HCT116 (cell line): ENCODE measurements at regions not wholly inside any gene's neighbourhood (a gene's known extent, or its start where the extent isn't known, plus 50 kb on each side); places are given as distances from the start of the nearest gene placed in this dataset.

Experiments used
- ATAC-seq: fragments of 200-7000 bp; cut with Tn5 transposase; 2 replicates; pipeline ENCODE4 v1.9.1; 2020; ENCODE audit warnings: mild to moderate bottlenecking, moderate library complexity
- BruUV-seq: library from RNA; stranded (reverse); fragments of 400-500 nt; replicated peaks from 2 replicates; lab custom pipeline; 2021; lab: Mats Ljungman, UMichigan
- CTCF ChIA-PET: fragments of 300-600 bp; sonication (Branson Sonifier 250); formaldehyde crosslinking; loops from one replicate; lab custom pipeline; 2021; ENCODE audit warnings: antibody characterized with exemption; lab: Charles Lee
- POLR2A ChIA-PET: fragments of 300-600, 350-600 bp; sonication (Branson Sonifier 250); formaldehyde crosslinking; loops from one replicate; lab custom pipeline; 2021; ENCODE audit warnings: antibody characterized with exemption; lab: Charles Lee
- RAD21 ChIA-PET, 2 experiments: fragments of 300-600 bp; sonication (Branson Sonifier 250); formaldehyde crosslinking; loops; one replicate each; lab custom pipeline; 2023; ENCODE audit warnings: low total read pairs in 2 of 2; ENCODE audit not compliant: uncharacterized antibody in 2 of 2, unreplicated experiment in 2 of 2, low non-redundant PET in 1 of 2; lab: Charles Lee
- DNase-seq: peaks from one replicate; pipeline ENCODE4 v3.0.0-alpha.2; 2010; ENCODE audit warnings: low read depth, low spot score
- H2AFZ ChIP-seq: fragments of 200-600 bp; shearing (Covaris generic), sonication (generic); 2 replicates; pipeline ENCODE4 v1.6.1; 2017; ENCODE audit warnings: low read depth, mixed run types, mixed read lengths, antibody characterized with exemption, low read length; ENCODE audit not compliant: poor library complexity, severe bottlenecking
- H3K27ac ChIP-seq: 2 replicates; pipeline ENCODE4 v1.5.1; 2012; ENCODE audit warnings: low read depth, low read length
- H3K27me3 ChIP-seq: fragments of 200-600 bp; sonication (generic); 2 replicates; pipeline ENCODE4 v1.6.1; 2016; ENCODE audit warnings: mixed run types, low read length, mixed read lengths; ENCODE audit not compliant: insufficient read depth
- H3K36me3 ChIP-seq, 2 experiments: fragments of 200-500 bp in 1 of 2; fragments of 200-600 bp in 1 of 2; sonication (Bioruptor generic) in 1 of 2; sonication (generic) in 1 of 2; 2 replicates each; pipeline versions ENCODE4 v1.5.1 to v1.6.1; 2014 to 2016; ENCODE audit warnings: low read length in 2 of 2, inconsistent platforms in 1 of 2, mixed read lengths in 1 of 2, mixed run types in 1 of 2; ENCODE audit not compliant: insufficient read depth in 2 of 2, control insufficient read depth in 1 of 2
- H3K4me1 ChIP-seq, 2 experiments: fragments of 200-600 bp in 1 of 2; sonication (generic) in 1 of 2; 2 replicates each; pipeline versions ENCODE4 v1.5.1 to v1.6.1; 2012 to 2017; ENCODE audit warnings: low read length in 2 of 2, inconsistent platforms in 1 of 2, mild to moderate bottlenecking in 1 of 2, mixed read lengths in 1 of 2, mixed run types in 1 of 2, moderate library complexity in 1 of 2; ENCODE audit not compliant: insufficient read depth in 2 of 2, control insufficient read depth in 1 of 2
- H3K4me2 ChIP-seq: fragments of 200-600 bp; sonication (generic); 2 replicates; pipeline ENCODE4 v1.6.1; 2017; ENCODE audit warnings: mixed run types, low read length, mixed read lengths
- H3K4me3 ChIP-seq, 2 experiments: fragments of 200-600 bp in 1 of 2; sonication (generic) in 1 of 2; replicated peaks in 1 of 2; 2 replicates each; pipeline ENCODE4 v1.5.1; 2011 to 2016; ENCODE audit warnings: low read length in 2 of 2, control low read depth in 1 of 2, low read depth in 1 of 2, mild to moderate bottlenecking in 1 of 2, mixed read lengths in 1 of 2, mixed run types in 1 of 2
- H3K79me2 ChIP-seq: fragments of 200-600 bp; sonication (generic); 2 replicates; pipeline ENCODE4 v1.6.1; 2017; ENCODE audit warnings: mild to moderate bottlenecking, mixed run types, low read length, moderate library complexity, mixed read lengths; ENCODE audit not compliant: insufficient read depth
- H3K9ac ChIP-seq: fragments of 200-600 bp; sonication (generic); 2 replicates; pipeline ENCODE4 v1.6.1; 2016; ENCODE audit warnings: low read length, mixed read lengths
- H3K9me2 ChIP-seq: fragments of 200-600 bp; sonication (generic), shearing (Covaris generic); 2 replicates; pipeline ENCODE4 v1.6.1; 2017; ENCODE audit warnings: mixed run types, mild to moderate bottlenecking, moderate library complexity; ENCODE audit not compliant: insufficient read depth
- H3K9me3 ChIP-seq, 2 experiments: fragments of 200-500 bp in 1 of 2; fragments of 200-600 bp in 1 of 2; sonication (Bioruptor generic) in 1 of 2; sonication (generic) in 1 of 2; 2 replicates each; pipeline ENCODE4 v1.6.1; 2014 to 2017; ENCODE audit warnings: low read length in 2 of 2, mixed read lengths in 2 of 2, inconsistent platforms in 1 of 2, low read depth in 1 of 2, mild to moderate bottlenecking in 1 of 2, mixed run types in 1 of 2, moderate library complexity in 1 of 2; ENCODE audit not compliant: control insufficient read depth in 1 of 2, insufficient read depth in 1 of 2
- H4K20me1 ChIP-seq: fragments of 200-600 bp; sonication (generic), shearing (Covaris generic); 2 replicates; pipeline ENCODE4 v1.6.1; 2017; ENCODE audit warnings: mixed run types, mild to moderate bottlenecking, moderate library complexity; ENCODE audit not compliant: insufficient read depth
- CEBPB ChIP-seq: IDR thresholded peaks from 2 replicates; pipeline ENCODE4 v1.6.1; 2012; ENCODE audit warnings: low read depth
- EGR1 ChIP-seq: IDR thresholded peaks from 2 replicates; pipeline ENCODE4 v1.6.1; 2012; ENCODE audit warnings: low read depth
- EZH2phosphoT487 ChIP-seq: fragments of 200-600 bp; IDR thresholded peaks from 2 replicates; pipeline ENCODE4 v1.6.1; 2018; ENCODE audit warnings: antibody characterized with exemption, borderline replicate concordance
- FOSL1 ChIP-seq: IDR thresholded peaks from 2 replicates; pipeline ENCODE4 v1.6.1; 2012; ENCODE audit warnings: low read depth
- POLR2A ChIP-seq: IDR thresholded peaks from 2 replicates; pipeline ENCODE4 v1.7.0; 2011; ENCODE audit warnings: borderline replicate concordance; ENCODE audit not compliant: insufficient read depth, insufficient read length; ENCODE audit errors: extremely low read depth
- RAD21 ChIP-seq: IDR thresholded peaks from 2 replicates; pipeline ENCODE4 v1.6.1; 2012; ENCODE audit warnings: low read depth, mild to moderate bottlenecking
- SIN3A ChIP-seq: IDR thresholded peaks from 2 replicates; pipeline ENCODE4 v1.6.1; 2012; ENCODE audit warnings: low read depth
- SP1 ChIP-seq: IDR thresholded peaks from 2 replicates; pipeline ENCODE4 v1.6.1; 2012; ENCODE audit warnings: low read depth
- SRF ChIP-seq: IDR thresholded peaks from 2 replicates; pipeline ENCODE4 v1.6.1; 2012; ENCODE audit warnings: low read depth
- ZFX ChIP-seq: fragments of 450-650 bp; IDR thresholded peaks from 2 replicates; pipeline ENCODE4 v1.6.1; 2017
- intact Hi-C: fragments of 100-400 bp; cut with micrococcal nuclease; formaldehyde crosslinking; loops from 2 replicates; pipeline ENCODE4 v1.10.0; 2022
- TF ChIP-seq, protein P1 (sequence below): IDR thresholded peaks from 2 replicates; pipeline ENCODE4 v1.6.1; 2012

- H3K4me1 ChIP-seq: no peaks in the 10 kb centered on the region
- BruUV-seq: no TSS peak
- no peak for TF ChIP-seq EZH2phosphoT487
- TF ChIP-seq SIN3A: no peak
- TF ChIP-seq, protein P1, sequence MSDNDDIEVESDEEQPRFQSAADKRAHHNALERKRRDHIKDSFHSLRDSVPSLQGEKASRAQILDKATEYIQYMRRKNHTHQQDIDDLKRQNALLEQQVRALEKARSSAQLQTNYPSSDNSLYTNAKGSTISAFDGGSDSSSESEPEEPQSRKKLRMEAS: no peak
- TF ChIP-seq SRF: no peak
- no peak for TF ChIP-seq EGR1
- TF ChIP-seq SP1: no peak
- TF ChIP-seq POLR2A: no peak
- TF ChIP-seq, all 23 proteins: peak for 0
- Histone ChIP-seq H3K9me2 (no peaks in the 10 kb centered on the region), H3K9ac (no peak overlapping the region), H3K9me3 (no peaks in the 10 kb centered on the region), H3K36me3 (no peaks in the 10 kb centered on the region), H3K4me3 (no peak overlapping the region), H3K27ac (no peak overlapping the region), H4K20me1 (no peaks in the 10 kb centered on the region), H3K27me3 (no peaks in the 10 kb centered on the region), H3K79me2 (no peaks in the 10 kb centered on the region), H2AFZ (no peak overlapping the region), H3K4me2 (no peak overlapping the region)
- CTCF ChIA-PET: no interaction called here
- POLR2A ChIA-PET: no interaction called here
- intact Hi-C loops: no loop called here
- DNase-seq (no peak), ATAC-seq (no peak)
- RAD21 ChIA-PET: no interaction called here
These were observed 612.1 kb upstream of the SEMA6A start for GRCh38 chr5:117186751-117187150.

GRCh38 chr5:117183326-117183725, 608.7 kb upstream of the SEMA6A start:
- H3K4me3 ChIP-seq: no peak overlapping the region
- POLR2A ChIA-PET: no interaction called here
- no peak overlapping the region for H3K4me2 ChIP-seq
- intact Hi-C loops: no loop called here
- H3K9ac ChIP-seq: no peak overlapping the region
- H2AFZ ChIP-seq: no peak overlapping the region
- no peaks in the 10 kb centered on the region for H3K36me3 ChIP-seq
- no peaks in the 10 kb centered on the region for H3K79me2 ChIP-seq
- H3K4me1 ChIP-seq: no peaks in the 10 kb centered on the region
- CTCF ChIA-PET: no interaction called here
- H3K27ac ChIP-seq: no peak overlapping the region
- H3K27me3 ChIP-seq: no peaks in the 10 kb centered on the region
- H3K9me2 ChIP-seq: no peaks in the 10 kb centered on the region
- TF ChIP-seq ZFX (no peak), SIN3A (no peak), POLR2A (no peak), RAD21 (no peak), SP1 (no peak), SRF (no peak), CEBPB (no peak), FOSL1 (no peak)
- no peak for DNase-seq
- no peak for ATAC-seq
- H4K20me1 ChIP-seq: no peaks in the 10 kb centered on the region
- no peaks in the 10 kb centered on the region for H3K9me3 ChIP-seq
- BruUV-seq: no TSS peak
- RAD21 ChIA-PET: no interaction called here
